ENCODE measurements at regions not wholly inside any gene's neighbourhood (a gene's known extent, or its start where the extent isn't known, plus 50 kb on each side); places are given as distances from the start of the nearest gene placed in this dataset.
"Not testable (repeated sequence)": the region's sequence is repeated elsewhere in the genome, so short reads cannot be mapped to it uniquely, and the experiment has no call there.

DNA sequence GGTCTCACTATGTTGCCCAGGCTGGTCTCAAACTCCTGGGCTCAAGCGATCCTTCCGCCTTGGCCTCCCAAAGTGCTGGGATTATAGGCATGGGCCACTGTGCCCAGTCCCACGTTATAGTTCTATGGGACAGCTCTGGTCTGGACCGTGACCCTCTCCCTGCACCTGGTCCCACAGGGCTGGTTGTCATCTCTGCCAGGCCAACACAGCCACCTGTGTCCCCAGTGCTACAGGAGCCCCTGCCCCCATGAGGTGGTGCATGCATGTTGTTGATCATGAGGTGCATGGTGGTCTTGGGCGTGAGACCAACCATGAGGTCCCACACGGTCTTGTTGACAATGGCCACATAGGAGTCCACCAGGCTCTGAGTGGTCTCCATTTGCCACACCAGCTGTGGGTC is 51.0 kb upstream of the UBE2Q2 start:
- H3K4me3 ChIP-seq; H3K36me3 ChIP-seq; H3K4me1 ChIP-seq; H3K27me3 ChIP-seq; H3K9me3 ChIP-seq; DNase-seq; H3K27ac ChIP-seq; ATAC-seq (ENCODE audit: low FRiP score in 2 of 2): not testable (repeated sequence)
- 98 to 100% methylated on average over 3 to 6 of the region's 6 CpGs for WGBS, 2 donors

DNA sequence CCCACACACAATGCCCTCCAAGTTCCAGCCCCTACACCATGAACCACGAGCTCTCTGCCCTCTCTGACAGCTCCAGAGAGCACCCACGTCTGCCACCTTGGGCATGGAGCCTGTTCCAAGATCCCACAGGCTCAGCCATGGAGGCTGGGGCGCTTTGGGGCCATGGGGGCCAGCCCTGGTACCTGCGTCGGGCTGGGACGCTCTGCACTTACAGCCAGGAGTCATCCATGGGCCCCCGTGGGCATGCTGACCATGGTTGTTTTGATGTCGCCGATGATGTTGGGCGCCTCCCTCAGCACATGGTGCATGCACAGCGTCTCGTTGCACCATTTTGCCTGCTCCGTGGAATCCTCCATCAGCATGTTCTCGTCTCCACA is 51.9 kb upstream of the UBE2Q2 start:
- no peak overlapping the region for H3K27ac ChIP-seq
- H3K27me3 ChIP-seq: no peaks in the 10 kb centered on the region
- H3K36me3 ChIP-seq: no peaks in the 10 kb centered on the region
- WGBS, 2 donors: 89 to 94% methylated on average over 12 to 14 of the region's 14 CpGs
- TF ChIP-seq POLR2A (IDR thresholded peaks at IDR 0.05) (no peak), POLR2AphosphoS5 (IDR thresholded peaks at IDR 0.05) (no peak), EP300 (IDR thresholded peaks at IDR 0.05) (no peak)
- TF ChIP-seq, protein P1, sequence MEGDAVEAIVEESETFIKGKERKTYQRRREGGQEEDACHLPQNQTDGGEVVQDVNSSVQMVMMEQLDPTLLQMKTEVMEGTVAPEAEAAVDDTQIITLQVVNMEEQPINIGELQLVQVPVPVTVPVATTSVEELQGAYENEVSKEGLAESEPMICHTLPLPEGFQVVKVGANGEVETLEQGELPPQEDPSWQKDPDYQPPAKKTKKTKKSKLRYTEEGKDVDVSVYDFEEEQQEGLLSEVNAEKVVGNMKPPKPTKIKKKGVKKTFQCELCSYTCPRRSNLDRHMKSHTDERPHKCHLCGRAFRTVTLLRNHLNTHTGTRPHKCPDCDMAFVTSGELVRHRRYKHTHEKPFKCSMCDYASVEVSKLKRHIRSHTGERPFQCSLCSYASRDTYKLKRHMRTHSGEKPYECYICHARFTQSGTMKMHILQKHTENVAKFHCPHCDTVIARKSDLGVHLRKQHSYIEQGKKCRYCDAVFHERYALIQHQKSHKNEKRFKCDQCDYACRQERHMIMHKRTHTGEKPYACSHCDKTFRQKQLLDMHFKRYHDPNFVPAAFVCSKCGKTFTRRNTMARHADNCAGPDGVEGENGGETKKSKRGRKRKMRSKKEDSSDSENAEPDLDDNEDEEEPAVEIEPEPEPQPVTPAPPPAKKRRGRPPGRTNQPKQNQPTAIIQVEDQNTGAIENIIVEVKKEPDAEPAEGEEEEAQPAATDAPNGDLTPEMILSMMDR (IDR thresholded peaks at IDR 0.05): no peak
- ATAC-seq (ENCODE audit: low FRiP score in 2 of 2): no peak
- no peak overlapping the region for H3K4me3 ChIP-seq
- H3K9me3 ChIP-seq: no peaks in the 10 kb centered on the region
- H3K4me1 ChIP-seq: no peaks in the 10 kb centered on the region
- DNase-seq: peak in 1 of 2 donors; percentile 51

DNA sequence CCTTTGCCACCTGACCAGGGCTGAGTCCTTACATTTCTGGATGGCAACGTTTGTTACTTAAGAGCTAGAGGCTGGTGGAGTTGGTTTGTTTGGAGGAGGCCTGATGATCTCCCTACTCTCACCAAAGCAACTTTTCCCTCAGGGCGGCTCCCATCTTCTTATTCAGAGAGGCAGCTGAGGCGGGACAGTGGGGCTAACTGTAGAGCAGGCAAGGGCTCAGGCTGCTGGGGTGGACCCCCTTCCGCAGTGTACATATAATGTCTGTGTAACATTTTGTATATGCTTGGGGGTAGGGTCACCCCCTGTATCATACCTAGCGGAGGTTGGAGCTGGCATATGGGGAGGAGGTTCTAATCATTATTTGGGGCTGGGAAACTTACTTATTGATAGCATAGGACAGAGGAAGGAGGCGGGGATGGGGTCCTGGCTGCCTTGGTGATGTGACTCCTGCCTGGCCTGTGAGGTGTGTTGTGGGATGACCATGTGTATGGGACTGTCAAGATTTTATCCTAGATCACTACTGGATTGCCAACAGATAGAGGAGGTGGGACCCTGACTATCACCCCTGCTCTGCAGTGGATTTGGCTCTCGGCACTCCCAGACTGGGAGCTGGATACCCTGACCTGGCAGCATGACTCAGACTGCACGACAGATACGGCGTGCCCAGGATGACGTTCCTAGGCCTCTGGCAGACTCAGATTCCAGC is 52.5 kb upstream of the UBE2Q2 start:
- WGBS, 2 donors: 73 to 92% methylated on average over 5 to 11 of the region's 11 CpGs
- DNase-seq (no peak), ATAC-seq (ENCODE audit: low FRiP score in 2 of 2) (no peak)
- Histone ChIP-seq H3K36me3 (no peaks in the 10 kb centered on the region), H3K4me3 (no peak overlapping the region), H3K27me3 (no peaks in the 10 kb centered on the region), H3K4me1 (no peaks in the 10 kb centered on the region), H3K9me3 (no peaks in the 10 kb centered on the region), H3K27ac (no peak overlapping the region)
- TF ChIP-seq POLR2A (IDR thresholded peaks at IDR 0.05) (no peak), POLR2AphosphoS5 (IDR thresholded peaks at IDR 0.05) (no peak), EP300 (IDR thresholded peaks at IDR 0.05) (no peak)
- TF ChIP-seq, protein P1 (IDR thresholded peaks at IDR 0.05): no peak

DNA sequence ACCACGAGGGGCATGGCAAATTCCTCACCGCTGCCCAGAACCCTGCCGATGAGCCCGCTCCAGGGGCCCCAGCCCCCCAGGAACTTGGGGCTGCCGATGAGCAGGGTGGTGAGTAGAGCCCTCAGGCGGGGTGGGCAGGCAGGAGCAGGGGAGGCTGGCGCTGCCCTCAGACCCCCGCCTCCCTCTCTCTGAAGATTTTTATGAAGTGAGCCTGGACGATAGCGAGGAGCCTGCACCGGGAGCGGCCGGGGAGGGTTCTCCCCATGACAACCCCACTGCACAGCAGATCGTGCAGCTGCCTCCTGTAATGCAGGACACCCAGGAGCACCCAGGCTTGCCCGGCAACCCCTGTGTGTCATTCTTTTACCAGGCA is 56.7 kb upstream of the UBE2Q2 start:
- Histone ChIP-seq H3K4me1 (no peaks in the 10 kb centered on the region), H3K36me3 (no peaks in the 10 kb centered on the region), H3K4me3 (no peak overlapping the region), H3K9me3 (no peaks in the 10 kb centered on the region), H3K27me3 (no peaks in the 10 kb centered on the region), H3K27ac (no peak overlapping the region)
- TF ChIP-seq EP300 (IDR thresholded peaks at IDR 0.05): no peak
- TF ChIP-seq POLR2AphosphoS5 (IDR thresholded peaks at IDR 0.05): no peak
- no peak for TF ChIP-seq POLR2A (IDR thresholded peaks at IDR 0.05)
- TF ChIP-seq, protein P1 (IDR thresholded peaks at IDR 0.05): no peak
- WGBS, 2 donors: 62 to 73% methylated on average over 2 to 8 of the region's 15 CpGs
- ATAC-seq (ENCODE audit: low FRiP score in 2 of 2) (no peak), DNase-seq (no peak)

DNA sequence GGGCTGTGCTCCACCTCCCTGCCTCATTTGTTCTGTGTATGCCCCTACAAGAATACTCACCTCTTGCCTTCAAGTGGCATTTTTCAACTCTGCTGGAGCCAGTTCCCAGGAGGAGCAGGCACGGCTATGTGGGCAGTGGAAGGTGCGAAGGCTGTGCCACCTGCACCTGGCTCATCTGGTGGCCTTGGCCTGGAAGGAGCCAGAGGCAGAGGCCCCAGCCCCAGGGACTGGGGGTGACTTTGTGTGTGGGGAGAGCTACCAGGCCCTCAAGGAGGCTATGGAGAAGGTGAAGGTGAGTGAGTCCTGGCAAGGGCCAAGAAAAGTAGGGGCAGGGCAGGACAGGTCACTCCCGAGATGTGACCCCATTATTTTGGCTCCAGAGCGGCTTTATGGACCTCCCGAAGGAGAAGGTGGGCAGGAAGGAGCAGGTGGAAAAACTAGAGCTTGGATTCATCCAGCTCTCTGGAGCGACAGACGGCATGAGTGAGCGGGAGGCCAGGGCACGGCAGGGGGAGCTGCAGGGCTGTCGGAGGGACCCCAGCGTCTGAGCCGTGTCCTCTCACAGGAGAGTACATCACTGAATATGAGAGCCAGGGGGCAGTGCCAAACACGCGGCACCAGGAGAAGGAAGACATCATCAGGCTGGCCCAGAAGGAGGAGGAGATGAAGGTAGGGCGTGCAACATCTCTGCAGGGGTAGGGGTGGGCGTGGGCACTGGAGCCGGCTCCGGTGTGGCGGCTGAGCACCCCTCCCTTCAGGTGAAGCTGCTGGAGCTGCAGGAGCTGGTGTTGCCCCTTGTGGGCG is 57.3 kb upstream of the UBE2Q2 start:
- H3K9me3 ChIP-seq: no peaks in the 10 kb centered on the region
- no peak overlapping the region for H3K4me3 ChIP-seq
- ATAC-seq (ENCODE audit: low FRiP score in 2 of 2): no peak
- peak in 1 of 2 donors; percentile 67 for DNase-seq
- H3K36me3 ChIP-seq: no peaks in the 10 kb centered on the region
- TF ChIP-seq POLR2AphosphoS5 (IDR thresholded peaks at IDR 0.05) (no peak), POLR2A (IDR thresholded peaks at IDR 0.05) (no peak), EP300 (IDR thresholded peaks at IDR 0.05) (no peak)
- TF ChIP-seq, protein P1 (IDR thresholded peaks at IDR 0.05): no peak
- H3K4me1 ChIP-seq: no peaks in the 10 kb centered on the region
- 52 to 66% methylated on average over 14 to 19 of the region's 20 CpGs for WGBS, 2 donors
- no peaks in the 10 kb centered on the region for H3K27me3 ChIP-seq
- no peak overlapping the region for H3K27ac ChIP-seq

DNA sequence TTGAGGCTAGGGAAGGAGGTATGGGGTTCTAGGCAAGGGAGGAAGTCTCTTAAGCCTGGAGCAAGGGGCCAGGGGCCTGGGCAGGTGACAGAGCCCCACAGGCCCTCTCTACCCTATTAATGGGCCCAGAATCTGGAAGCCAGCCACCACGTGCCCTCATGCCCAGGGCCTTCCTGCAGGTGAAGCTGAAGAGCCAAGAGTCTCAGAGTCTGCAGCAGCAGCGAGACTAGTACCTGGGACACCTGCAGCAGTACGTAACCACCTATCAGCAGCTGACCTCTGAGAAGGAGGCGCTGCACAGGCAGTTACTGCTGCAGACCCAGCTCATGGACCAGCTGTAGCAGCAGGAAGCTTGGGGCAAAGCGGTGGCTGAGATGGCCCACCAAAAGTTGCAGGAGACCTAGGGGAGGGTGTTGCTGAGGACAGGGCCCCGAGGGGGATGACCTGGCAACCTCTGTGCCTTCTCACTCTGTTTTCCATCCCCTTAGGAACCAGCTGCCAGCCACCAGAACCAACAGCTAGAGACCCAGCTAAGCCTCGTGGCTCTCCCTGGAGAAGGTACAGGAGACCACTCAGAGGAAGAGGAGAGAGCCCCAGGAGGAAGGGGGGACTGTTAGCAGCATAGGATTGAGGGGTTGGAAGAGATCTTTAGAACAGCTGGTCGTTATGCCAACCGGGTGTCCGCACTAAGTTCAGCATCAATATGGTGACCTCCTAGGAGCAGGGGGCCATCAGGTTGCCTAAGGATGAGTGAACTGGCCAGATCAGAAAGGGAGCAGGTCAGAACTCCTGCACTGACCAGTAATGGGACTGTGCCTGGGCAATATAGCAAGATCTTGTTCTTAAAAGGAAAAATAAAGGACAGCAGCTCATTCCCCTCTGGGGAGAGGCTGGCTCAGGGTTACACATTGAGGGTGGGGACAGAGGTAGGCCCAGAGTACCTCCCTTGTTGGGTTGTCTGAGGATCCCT is 58.5 kb upstream of the UBE2Q2 start:
- 85 to 90% methylated on average over 7 to 8 of the region's 10 CpGs for WGBS, 2 donors
- DNase-seq; H3K27me3 ChIP-seq; ATAC-seq (ENCODE audit: low FRiP score in 2 of 2); H3K4me1 ChIP-seq; H3K36me3 ChIP-seq; H3K27ac ChIP-seq; H3K9me3 ChIP-seq; H3K4me3 ChIP-seq: not testable (repeated sequence)

DNA sequence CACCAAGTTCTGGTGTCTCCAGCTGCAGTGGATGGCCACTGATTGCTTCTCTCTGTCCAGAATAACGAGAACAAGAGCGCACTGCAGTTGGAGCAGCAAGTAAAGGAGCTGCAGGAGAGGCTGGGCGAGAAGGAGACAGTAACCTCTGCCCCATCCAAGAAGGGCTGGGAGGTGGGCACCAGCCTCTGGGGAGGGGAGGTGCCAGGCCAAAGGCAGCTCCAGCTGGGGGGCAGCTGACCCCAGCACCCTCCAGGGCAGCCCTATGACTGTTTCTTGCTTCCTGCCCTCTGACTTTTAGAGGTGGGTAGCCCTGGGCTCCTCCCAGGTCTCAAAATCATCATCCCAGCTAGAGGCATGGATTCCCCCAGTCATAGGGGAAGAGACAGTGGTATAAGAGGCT is 59.7 kb upstream of the UBE2Q2 start:
- H3K36me3 ChIP-seq; H3K27me3 ChIP-seq; H3K4me1 ChIP-seq; DNase-seq; ATAC-seq (ENCODE audit: low FRiP score in 2 of 2); H3K4me3 ChIP-seq; H3K9me3 ChIP-seq; H3K27ac ChIP-seq: not testable (repeated sequence)
- 76 to 93% methylated on average over 3 of the region's 3 CpGs for WGBS, 2 donors

Measured in upper lobe of left lung (tissue), 6 donors.